Osteocyte (in vitro differentiated cells): ENCODE measurements at regions not wholly inside any gene's neighbourhood (a gene's known extent, or its start where the extent isn't known, plus 50 kb on each side); places are given as distances from the start of the nearest gene placed in this dataset.

Source experiments
- DNase-seq: peaks from one replicate; pipeline ENCODE4 v3.0.0; 2021; ENCODE audit warnings: mixed read lengths; ENCODE audit not compliant: unreplicated experiment; ENCODE audit errors: extremely low spot score
- H3K27ac Mint-ChIP-seq: one replicate; pipeline ENCODE4 v1.8.0; 2021; ENCODE audit warnings: mild to moderate bottlenecking, mixed read lengths; ENCODE audit not compliant: unreplicated experiment
- H3K27me3 Mint-ChIP-seq: one replicate; pipeline ENCODE4 v1.8.0; 2021; ENCODE audit warnings: mixed read lengths; ENCODE audit not compliant: unreplicated experiment
- H3K36me3 Mint-ChIP-seq: one replicate; pipeline ENCODE4 v1.8.0; 2021; ENCODE audit warnings: mixed read lengths; ENCODE audit not compliant: unreplicated experiment
- H3K4me1 Mint-ChIP-seq: one replicate; pipeline ENCODE4 v1.8.0; 2021; ENCODE audit warnings: mixed read lengths; ENCODE audit not compliant: unreplicated experiment
- H3K4me3 Mint-ChIP-seq: one replicate; pipeline ENCODE4 v1.8.0; 2021; ENCODE audit warnings: mild to moderate bottlenecking, moderate library complexity, mixed read lengths; ENCODE audit not compliant: unreplicated experiment
- H3K9me3 Mint-ChIP-seq: one replicate; pipeline ENCODE4 v1.8.0; 2021; ENCODE audit warnings: mixed read lengths; ENCODE audit not compliant: unreplicated experiment
- TF ChIP-seq, protein P1 (sequence below): fragments of 200-600 bp; sonication (generic); IDR thresholded peaks from 2 replicates; pipeline ENCODE4 v1.5.0; 2021; ENCODE audit warnings: antibody characterized with exemption, mild to moderate bottlenecking, moderate library complexity

DNA sequence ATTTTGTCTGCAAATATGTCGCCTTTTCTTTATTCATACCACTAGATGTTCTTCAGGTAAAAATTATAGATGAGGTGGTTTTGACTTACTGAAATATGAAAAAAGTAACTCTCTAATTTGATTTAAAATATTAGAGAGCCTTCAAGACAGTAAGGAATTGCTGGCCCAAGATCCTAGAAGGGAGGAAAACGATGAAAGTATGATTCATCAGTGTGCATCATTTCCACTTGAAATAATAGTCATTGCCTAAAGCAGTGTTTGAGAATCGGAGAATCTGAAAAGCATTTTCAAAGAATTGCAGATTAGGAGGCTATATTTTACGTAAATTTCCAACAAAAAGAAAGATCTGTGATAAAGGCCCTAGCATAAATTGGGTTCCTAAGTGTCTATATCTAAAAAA, 1707.9 kb upstream of the PRR20A start:
- Mint-ChIP-seq H3K9me3 (peaks cover 5% of the 10 kb centered on the region), H3K4me1 (no peaks in the 10 kb centered on the region), H3K36me3 (peaks cover 2% of the 10 kb centered on the region), H3K4me3 (no peak overlapping the region), H3K27me3 (no peaks in the 10 kb centered on the region), H3K27ac (no peak overlapping the region)
- no peak for DNase-seq
- TF ChIP-seq, protein P1, sequence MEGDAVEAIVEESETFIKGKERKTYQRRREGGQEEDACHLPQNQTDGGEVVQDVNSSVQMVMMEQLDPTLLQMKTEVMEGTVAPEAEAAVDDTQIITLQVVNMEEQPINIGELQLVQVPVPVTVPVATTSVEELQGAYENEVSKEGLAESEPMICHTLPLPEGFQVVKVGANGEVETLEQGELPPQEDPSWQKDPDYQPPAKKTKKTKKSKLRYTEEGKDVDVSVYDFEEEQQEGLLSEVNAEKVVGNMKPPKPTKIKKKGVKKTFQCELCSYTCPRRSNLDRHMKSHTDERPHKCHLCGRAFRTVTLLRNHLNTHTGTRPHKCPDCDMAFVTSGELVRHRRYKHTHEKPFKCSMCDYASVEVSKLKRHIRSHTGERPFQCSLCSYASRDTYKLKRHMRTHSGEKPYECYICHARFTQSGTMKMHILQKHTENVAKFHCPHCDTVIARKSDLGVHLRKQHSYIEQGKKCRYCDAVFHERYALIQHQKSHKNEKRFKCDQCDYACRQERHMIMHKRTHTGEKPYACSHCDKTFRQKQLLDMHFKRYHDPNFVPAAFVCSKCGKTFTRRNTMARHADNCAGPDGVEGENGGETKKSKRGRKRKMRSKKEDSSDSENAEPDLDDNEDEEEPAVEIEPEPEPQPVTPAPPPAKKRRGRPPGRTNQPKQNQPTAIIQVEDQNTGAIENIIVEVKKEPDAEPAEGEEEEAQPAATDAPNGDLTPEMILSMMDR, result no peak

DNA sequence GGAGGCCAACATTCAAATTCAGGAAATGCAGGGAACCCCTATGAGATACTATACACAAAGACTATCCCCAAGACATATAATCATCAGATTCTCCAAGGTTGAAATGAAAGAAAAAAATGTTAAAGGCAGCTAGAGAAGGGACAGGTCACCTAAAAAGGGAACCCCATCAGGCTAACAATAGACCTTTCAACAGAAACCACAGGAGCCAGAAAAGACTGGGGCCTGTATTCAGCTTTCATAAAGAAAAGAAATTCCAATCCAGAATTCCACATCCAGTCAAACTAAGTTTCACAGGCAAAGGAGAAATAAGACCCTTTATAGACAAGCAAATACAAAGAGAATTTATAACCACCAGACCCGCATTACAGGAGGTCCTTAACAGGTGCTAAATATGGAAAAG, 1703.6 kb upstream of the PRR20A start:
- H3K9me3 Mint-ChIP-seq, result peaks cover 5% of the 10 kb centered on the region
- no peak for DNase-seq
- no peaks in the 10 kb centered on the region for H3K4me1 Mint-ChIP-seq
- TF ChIP-seq, protein P1, result no peak
- no peak overlapping the region for H3K4me3 Mint-ChIP-seq
- H3K27me3 Mint-ChIP-seq, result no peaks in the 10 kb centered on the region
- no peaks in the 10 kb centered on the region for H3K36me3 Mint-ChIP-seq
- H3K27ac Mint-ChIP-seq, result no peak overlapping the region

DNA sequence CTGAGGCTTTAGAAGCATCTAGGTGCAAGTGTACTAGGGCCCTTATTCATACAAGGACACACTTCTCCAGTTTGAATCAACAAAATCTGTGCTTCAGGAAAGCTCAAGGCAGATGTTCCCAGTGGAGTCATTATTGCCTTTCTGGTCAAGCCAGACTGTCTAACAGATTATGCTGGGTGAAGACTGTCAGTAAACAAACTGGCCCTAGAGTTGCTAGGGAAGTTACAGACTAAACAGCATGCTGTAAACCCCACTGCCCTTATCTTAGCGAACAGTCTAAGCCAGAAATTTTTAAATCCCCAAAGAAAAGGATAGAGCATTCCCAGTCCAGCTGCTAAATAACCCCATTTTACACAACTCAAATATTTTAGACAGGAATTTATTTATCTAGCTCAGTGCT, 1701.3 kb upstream of the PRR20A start:
- TF ChIP-seq, protein P1, result no peak
- Mint-ChIP-seq H3K36me3 (no peaks in the 10 kb centered on the region), H3K27ac (no peak overlapping the region), H3K9me3 (peaks cover 2% of the 10 kb centered on the region), H3K4me1 (no peaks in the 10 kb centered on the region), H3K4me3 (no peak overlapping the region), H3K27me3 (no peaks in the 10 kb centered on the region)
- DNase-seq, result no peak

DNA sequence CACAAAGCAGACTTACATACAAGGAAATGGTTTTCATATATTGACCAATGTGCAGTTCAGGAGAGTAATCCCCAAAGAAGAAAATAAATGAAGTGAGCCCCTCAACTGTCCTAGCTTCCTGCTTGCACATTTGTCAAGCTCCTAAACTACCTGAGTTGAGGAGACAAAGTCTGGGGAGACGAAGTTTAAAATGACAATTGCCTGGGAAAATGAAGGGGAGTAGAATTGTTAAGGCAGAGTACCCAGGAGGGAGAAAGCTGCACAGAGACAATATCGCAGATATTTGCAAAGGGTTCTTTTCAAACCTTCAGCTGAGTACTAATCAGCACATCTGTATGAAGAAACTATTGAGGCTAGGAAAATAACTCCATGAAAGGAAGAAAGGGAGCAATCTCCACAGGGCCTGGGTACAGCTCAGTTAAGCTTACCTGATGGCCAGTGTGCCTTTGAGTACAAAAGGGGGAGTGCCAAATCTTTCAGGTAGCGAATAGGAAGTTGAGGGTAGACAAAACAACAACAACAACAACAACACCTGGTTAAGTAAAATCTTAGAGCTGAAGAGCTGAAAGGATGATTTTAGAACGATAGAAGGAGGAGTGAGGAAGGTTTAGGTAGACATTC, 1700.1 kb upstream of the PRR20A start:
- Mint-ChIP-seq H3K36me3 (no peaks in the 10 kb centered on the region), H3K4me1 (no peaks in the 10 kb centered on the region), H3K27ac (no peak overlapping the region), H3K9me3 (no peaks in the 10 kb centered on the region), H3K27me3 (no peaks in the 10 kb centered on the region), H3K4me3 (no peak overlapping the region)
- no peak for DNase-seq
- TF ChIP-seq, protein P1, result no peak

DNA sequence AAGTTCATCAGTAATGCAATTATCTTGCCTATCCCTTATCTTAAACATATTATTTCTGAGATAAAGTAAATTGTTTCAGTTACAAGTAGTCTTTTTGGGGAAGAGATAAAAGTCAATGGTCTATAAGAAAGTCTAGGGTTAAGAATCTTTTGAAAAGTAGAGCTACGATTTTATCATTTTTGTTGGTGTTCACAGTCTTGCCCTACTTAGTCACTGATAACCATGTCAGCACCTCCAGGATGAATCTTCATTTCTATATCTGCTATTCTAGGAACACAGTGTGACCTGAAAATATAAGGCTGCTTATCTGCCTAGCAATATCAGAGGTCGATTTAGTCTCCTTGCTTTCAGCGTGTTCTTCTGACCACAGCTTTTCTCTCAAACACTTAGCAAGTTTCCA, 1676.5 kb upstream of the PRR20A start:
- no peaks in the 10 kb centered on the region for H3K36me3 Mint-ChIP-seq
- no peak for DNase-seq
- TF ChIP-seq, protein P1, result no peak
- H3K27me3 Mint-ChIP-seq, result no peaks in the 10 kb centered on the region
- H3K4me1 Mint-ChIP-seq, result peaks cover 1% of the 10 kb centered on the region
- H3K27ac Mint-ChIP-seq, result no peak overlapping the region
- H3K4me3 Mint-ChIP-seq, result no peak overlapping the region
- H3K9me3 Mint-ChIP-seq, result no peaks in the 10 kb centered on the region
